GM18505 (cell line): ENCODE measurements at regions not wholly inside any gene's neighbourhood (a gene's known extent, or its start where the extent isn't known, plus 50 kb on each side); places are given as distances from the start of the nearest gene placed in this dataset.
A peak's percentile ranks its signal among the peaks of the same experiment; 100 is the strongest.

ENCODE experiments used
- ATAC-seq: cut with Tn5 transposase; IDR thresholded peaks from one replicate; pipeline ENCODE4 v1.9.1; 2021; ENCODE audit not compliant: unreplicated experiment
- POLR2A ChIP-seq: IDR thresholded peaks from 4 replicates; pipeline ENCODE4 v1.6.1; 2011; ENCODE audit warnings: borderline replicate concordance; ENCODE audit not compliant: insufficient read depth, insufficient read length; ENCODE audit errors: extremely low read depth

DNA sequence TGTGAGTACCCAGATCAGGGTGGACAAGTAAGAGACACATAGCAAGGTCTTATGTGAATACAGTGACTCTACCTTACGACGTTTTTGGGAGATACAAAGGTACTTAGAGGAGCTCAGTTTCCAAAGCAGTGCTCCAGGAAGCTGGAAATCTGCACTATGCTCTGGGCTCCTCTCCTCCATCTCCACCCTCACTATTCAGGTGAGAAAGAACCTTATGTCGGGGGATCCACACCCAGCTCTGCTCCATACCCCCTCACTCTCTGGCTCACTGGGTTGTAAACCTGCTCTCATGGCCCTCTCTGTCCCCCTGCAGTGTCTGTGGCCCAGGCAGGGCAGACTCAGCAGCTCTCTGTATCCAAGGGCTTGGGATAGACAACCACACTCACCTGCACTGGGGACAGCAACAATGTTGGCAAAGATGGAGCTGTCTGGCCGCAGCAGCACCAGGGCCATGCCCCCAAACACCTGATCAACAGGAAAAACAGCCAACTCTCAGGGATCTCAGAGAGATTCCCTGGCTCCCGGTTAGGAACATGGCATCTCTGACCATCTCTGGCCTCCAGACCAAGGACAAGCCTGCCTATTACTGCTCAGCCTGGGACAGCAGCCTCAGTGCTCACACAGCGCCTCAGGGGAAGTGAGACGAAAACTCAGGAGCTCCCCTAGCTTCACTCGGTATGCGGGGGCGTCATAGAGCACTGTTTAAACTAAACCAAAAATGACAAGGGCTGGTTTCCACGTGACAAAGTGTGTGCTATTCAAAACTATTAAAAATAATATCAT is 60.9 kb upstream of the TOP3B start:
- no peak for ATAC-seq
- TF ChIP-seq POLR2A, result peak; percentile 70

DNA sequence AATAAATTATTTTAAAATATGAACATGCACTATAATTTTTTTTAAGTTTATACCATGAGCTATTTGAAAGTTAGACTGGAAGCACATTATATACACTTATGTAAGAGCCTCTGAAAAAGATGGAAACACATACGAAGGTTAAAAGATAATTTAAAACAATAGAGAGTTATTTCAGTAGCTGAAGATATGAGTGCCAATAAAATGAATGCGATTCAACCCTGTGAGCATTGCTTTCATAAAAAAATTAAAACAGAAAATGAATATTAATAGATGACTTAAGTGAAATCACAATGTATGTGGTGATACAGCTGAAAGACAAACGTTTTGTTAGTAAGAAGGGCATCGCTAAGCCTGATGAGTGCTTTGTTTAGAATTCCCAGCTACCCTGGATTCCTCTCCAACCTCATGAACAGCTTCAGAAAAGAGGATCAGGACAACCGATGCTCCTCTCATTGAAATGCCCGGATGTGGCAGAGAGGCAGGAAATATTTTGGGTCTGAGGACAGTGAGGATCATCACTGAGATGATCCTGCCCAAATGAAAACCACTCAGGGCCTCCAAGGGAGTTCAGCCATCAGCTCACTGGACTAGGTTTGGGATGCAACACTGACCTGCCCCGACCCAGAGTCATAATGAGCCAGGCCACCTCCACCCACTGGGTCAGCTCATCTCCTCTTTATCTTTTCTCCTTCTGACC is 60.2 kb upstream of the TOP3B start:
- no peak for TF ChIP-seq POLR2A
- no peak for ATAC-seq

DNA sequence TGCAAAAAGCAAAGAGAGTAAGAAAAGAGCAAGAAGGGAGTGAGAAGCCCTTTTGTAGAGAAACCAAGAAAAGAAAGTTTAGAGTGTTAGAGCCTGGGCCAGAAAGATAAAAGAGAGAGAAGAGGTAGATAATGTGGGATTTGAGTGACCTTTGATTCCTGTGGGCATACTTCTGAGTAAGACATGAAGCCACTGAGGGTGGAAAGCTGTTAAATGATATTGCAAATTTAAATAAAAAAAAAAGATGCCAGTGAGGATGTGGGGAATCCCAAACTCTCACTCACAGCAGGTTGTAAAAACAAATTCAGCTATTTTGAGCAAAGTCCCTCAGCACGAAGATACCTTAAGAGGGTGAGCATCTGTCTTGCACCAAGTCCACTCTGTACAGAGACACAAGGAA is 59.4 kb upstream of the TOP3B start:
- ATAC-seq, result no peak
- TF ChIP-seq POLR2A, result no peak

DNA sequence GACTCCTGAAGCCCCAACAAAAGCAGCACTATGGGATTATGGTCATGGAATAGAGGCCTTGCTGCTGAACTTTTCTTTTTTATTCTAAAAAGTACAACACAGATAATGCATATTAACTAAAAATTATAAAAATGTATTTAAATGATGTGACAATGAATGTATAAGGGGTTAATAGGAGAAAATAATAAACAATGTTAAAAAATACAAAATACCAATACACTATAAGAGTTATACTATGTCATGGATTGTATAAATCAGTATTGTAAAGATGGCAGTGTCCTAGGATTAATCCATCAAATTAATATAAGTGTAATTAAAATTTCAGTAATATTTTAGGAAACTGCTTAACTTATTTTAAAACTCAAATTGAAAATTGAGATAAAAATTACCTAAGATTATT is 58.3 kb upstream of the TOP3B start:
- no peak for TF ChIP-seq POLR2A
- no peak for ATAC-seq

DNA sequence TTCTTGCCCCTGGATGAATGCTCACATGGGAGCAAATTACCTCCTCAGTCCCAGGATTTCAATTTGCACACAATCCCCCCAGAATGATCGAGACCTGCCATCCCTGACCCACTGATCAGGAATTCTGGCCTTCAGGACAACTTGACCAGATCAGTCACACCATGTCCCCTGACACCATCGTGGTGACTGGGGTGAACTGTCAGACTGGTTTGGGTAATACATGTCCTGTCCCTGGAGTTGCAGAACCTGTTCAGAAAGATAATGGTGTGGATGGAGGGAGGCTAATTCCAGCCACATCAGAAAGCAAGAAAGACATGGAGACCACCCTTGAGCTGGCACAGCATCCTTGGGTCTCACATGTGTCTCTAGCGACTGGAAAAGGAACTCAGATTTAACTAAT is 57.9 kb upstream of the TOP3B start:
- no peak for TF ChIP-seq POLR2A

DNA sequence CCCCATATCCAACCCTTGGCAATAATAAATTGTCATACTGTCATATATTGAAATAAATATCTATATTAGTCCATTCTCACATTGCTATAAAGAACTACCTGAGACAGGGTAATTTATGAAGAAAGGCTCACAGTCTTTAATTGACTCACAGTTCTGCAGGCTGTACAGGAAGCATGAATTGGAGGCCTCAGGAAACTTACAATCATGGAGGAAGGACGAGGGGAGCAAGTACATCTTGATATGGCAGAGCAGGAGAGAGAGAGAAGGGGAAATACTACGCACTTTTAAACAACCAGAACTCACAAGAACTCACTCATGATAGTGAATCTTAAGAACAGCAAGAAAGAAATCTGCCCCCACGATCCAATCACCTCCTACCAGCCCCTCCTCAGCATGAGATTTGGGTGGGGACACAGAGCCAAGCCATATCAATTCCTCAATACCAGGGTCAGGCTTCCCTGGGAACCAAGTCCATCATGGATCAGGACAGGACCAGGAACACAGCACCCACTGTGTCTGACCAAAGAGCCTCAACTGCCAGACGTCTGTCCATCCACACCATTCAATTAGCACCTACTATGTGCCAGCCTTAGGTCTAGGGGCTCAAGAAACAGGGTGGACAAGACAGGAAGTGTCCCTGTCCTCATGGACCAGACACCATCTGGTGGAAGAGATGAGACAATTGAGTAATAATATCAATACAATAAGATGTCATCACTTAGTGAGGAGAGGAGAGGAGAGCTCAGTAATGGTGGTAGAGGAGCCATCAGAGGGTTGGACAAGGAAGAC is 56.9 kb upstream of the TOP3B start:
- TF ChIP-seq POLR2A, result no peak
- no peak for ATAC-seq

More for the DNA sequence above, 57.9 kb upstream of the TOP3B start:
- ATAC-seq, result no peak

DNA sequence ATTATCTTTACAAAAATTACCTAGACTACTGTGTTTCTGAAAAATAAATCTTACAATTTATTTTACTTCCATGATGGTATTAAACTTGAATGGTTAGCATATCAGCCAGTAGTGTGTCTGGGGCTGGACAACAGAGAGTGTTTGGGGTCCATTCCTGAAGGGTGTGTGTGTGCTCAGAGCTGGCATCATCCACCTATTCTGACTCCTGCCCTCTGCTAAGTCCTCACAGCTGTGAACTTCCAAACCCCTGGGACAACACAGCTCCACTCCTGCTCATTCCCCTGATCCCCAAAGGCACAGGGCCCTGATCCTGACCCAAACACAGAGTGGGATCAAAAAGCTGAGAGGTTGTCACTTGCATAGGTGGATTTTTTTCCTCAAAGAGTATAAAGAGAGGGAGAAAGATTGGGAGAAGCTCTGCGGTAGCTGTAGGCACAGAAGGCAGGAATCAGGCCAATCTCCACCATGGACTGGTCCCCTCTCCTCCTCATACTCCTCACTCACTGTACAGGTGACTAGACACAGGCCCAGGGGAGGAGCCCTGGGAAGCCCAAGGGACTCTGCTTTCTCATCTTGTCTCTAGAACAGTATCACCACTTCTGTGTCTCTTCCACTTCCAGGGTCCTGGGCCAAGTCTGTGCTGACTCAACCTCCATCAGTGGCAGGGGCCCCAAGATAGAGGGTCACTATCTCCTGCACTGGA is 55.7 kb upstream of the TOP3B start:
- no peak for ATAC-seq
- TF ChIP-seq POLR2A, result no peak

DNA sequence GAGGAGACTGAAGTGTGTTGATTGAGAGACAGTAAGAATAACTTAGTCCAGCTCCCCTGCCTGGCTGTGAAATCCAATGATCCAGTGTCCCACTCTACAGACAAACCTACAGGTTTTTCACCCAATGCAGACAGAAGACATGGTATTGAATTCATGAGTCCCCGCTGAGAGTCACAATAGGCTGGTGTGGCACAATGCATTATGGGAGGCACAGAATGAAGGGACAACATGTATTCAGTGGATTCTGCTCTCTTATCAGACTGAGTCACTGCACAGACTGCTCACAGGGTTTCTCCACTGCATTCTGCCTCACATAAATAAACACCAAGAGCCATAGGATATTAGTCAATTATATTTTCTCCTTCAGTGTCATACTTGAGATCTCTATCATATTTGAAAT is 55.2 kb upstream of the TOP3B start:
- no peak for TF ChIP-seq POLR2A
- ATAC-seq, result no peak

DNA sequence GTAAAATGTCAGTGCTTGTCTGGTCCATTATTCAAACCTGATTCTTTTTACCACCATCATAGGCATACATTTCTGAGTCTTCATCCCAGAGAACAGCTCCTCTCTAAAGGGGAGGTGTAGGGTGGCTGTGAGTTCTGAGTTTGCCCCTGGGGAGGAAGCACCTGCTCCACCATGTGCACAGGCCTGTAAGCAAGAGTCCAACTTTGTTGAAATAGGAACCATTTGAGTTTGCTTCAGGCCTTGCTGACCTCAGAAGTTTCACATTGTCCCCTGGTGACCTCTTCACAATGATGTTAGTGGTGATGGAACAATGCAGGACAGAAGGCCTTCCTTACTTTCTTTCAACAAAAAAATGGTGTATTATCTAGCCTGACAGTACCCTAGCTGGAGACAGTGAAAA is 54.6 kb upstream of the TOP3B start:
- ATAC-seq, result no peak

DNA sequence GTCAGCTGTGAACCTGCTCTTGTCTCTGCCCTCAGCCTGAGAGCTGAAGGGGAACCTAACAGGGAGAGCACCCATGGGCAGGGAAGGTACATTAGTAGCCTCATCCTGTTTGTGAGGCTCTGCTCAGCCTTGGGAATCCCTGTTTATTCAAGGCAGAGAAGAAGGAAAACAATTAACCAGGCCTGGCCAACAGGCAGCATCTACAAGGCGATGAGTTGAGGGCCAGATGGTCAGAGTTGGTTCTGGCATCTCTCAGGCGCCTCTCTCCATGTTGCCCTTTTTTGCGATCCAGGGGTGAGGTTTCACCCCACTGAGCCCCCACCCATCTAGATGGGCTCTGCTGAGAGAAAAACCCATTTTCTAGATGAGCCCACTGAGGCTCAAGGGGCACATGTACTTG is 54.0 kb upstream of the TOP3B start:
- TF ChIP-seq POLR2A, result no peak

More for the DNA sequence above, 54.6 kb upstream of the TOP3B start:
- no peak for TF ChIP-seq POLR2A

DNA sequence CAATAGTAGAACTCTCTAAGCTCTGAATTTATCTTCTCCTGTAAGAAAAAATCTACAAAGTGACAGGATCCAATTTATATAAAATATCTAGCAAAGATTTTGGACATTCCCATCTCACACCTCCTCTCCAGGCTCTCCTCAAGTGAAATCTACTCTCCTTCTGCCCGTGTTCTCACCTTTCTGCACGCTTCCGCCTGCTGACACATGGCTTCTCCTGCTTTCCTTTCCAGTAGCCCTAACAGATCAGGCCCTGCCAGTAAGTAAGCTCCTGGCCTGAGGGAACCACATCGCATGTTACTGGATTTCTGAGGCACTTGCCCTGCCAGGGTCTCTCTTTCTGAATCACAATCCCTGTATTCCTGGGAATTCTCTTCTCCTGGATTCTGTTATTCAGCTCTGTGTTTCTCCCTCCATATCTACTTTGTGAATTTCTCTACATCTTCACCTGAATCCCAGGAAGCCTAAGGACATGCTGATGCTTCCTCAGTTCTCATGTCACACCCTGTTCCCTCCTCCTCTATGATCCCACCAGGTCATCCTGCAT is 53.3 kb upstream of the TOP3B start:
- TF ChIP-seq POLR2A, result no peak
- no peak for ATAC-seq

More for the DNA sequence above, 54.0 kb upstream of the TOP3B start:
- ATAC-seq, result no peak

DNA sequence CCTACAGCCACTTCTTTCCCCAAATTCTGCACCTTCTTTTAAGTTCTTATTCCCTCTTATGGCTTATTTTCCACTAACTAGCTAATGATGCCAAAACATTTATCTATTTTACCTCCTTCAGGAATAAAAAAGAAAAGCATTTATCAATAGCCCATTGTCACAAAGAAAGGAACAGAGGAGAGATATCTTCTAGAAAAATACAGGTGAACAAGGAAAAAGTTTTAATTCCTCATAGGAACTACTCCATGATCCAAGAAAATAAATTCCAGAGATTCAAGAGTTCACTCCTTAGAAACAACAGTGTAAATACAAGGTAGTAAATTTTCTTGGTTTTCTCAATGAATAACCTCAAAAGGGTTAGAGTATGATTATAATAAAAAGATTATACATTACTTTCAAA is 52.6 kb upstream of the TOP3B start:
- TF ChIP-seq POLR2A, result no peak
- ATAC-seq, result no peak

DNA sequence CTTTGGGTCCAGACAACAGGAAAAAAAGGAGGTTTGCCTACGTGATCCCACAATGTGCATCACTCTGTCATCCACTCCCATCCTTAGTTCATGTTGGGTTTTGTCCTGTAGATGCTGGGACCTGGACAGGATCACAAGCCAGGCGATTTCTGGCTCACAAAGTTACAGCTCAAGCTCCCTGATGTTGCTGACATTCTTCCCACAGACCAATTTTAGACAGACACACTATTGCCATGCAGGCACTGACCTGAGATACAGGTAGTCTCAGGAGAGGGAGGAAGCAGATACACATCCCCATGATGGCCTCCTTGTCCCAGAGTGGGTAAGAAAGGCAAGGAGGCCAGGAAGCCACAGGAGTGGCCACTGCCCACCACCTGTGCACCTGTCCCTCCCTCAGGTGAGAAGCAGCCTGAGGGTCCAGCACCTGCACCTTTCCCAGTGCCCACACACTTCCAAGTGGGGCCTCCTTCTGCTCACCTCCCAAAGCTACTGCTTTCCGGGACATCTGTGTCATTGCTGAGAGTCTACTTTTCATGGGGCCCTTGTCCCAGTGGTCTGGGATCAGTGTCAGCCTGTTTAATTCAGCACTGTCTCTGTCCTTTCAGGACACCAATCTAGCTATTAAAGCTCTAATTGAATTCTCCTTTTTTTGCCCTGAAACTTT is 52.0 kb upstream of the TOP3B start:
- no peak for TF ChIP-seq POLR2A
- no peak for ATAC-seq

DNA sequence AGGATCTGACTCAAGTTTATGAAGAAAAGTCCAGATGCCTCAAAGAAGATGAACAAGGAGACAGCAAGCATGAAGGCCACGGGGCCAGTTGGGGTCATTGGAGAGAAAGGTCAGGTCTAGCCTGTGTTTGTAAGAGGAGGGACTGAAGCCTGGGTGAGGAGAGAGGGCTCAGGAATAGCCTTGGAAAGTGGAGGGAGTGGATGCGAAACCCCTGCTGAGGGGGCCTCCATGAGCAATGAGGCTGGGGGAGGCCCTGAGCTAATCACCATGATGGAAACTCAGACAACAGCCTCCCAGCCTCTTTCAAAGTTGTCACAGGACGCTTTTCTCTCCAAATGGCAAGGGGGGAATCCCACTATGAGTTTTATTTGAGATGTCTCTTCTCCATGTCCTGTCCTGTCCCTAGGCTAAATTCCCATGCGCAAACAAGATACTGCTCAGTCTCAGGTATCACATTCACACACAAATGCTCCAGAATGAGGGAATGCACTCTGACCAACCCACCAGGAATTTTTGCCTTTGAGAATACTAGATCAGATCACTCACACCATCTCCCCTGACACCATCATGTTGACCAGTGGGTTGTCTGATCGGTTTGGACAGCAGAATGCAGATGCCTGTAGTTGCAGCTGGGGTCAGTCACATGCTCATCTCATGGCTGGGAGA is 51.3 kb upstream of the TOP3B start:
- no peak for TF ChIP-seq POLR2A
- ATAC-seq, result no peak
